ENCODE measurements at regions not wholly inside any gene's neighbourhood (a gene's known extent, or its start where the extent isn't known, plus 50 kb on each side); places are given as distances from the start of the nearest gene placed in this dataset.

GRCh38 chr5:96562614-96563013 is 99.6 kb upstream of the CAST start:
- H3F3A ChIP-seq (ENCODE audit: insufficient read depth, low read length, poor library complexity, severe bottlenecking): no peaks in the 10 kb centered on the region
- no peaks in the 10 kb centered on the region for H3K9me3 ChIP-seq (ENCODE audit: low read length)
- no peaks in the 10 kb centered on the region for H3K9me2 ChIP-seq (ENCODE audit: insufficient read depth, low read length)
- H3K79me2 ChIP-seq (replicated peaks; ENCODE audit: insufficient read depth, low read length): no peaks in the 10 kb centered on the region
- H3K9ac ChIP-seq (ENCODE audit: low read length): no peak overlapping the region
- no peak overlapping the region for H3K4me3 ChIP-seq (ENCODE audit: low read length)
- no peaks in the 10 kb centered on the region for H3K27me3 ChIP-seq (ENCODE audit: insufficient read depth, low read depth, low read length)
- no peak overlapping the region for H2AFZ ChIP-seq (ENCODE audit: low read depth, low read length)
- TF ChIP-seq EZH2 (IDR thresholded peaks at IDR 0.05; ENCODE audit: borderline replicate concordance, insufficient read depth, low read length, poor library complexity, severe bottlenecking) (no peak), POLR2AphosphoS5 (IDR thresholded peaks at IDR 0.05) (no peak), CTCF (IDR thresholded peaks at IDR 0.05; ENCODE audit: poor library complexity, severe bottlenecking) (no peak), EP300 (conservative IDR thresholded peaks at IDR 0.05; ENCODE audit: poor library complexity, severe bottlenecking) (no peak), RAD21 (conservative IDR thresholded peaks at IDR 0.05) (no peak), TAF1 (IDR thresholded peaks at IDR 0.05; ENCODE audit: low read depth) (no peak), MXI1 (conservative IDR thresholded peaks at IDR 0.05; ENCODE audit: poor library complexity, severe bottlenecking) (no peak), SMC3 (conservative IDR thresholded peaks at IDR 0.05; ENCODE audit: poor library complexity) (no peak), REST (IDR thresholded peaks at IDR 0.05; ENCODE audit: borderline replicate concordance) (no peak)
- H3K36me3 ChIP-seq (ENCODE audit: insufficient read depth, low read length): no peaks in the 10 kb centered on the region
- no peak overlapping the region for H3K4me2 ChIP-seq (ENCODE audit: low read length)
- no peak overlapping the region for H3K27ac ChIP-seq (ENCODE audit: low read length)
- no peaks in the 10 kb centered on the region for H4K20me1 ChIP-seq (ENCODE audit: insufficient read depth)

- Histone ChIP-seq H3K27ac (ENCODE audit: low read length) (no peak overlapping the region), H3K9ac (ENCODE audit: low read length) (no peak overlapping the region), H2AFZ (ENCODE audit: low read depth, low read length) (no peak overlapping the region), H3F3A (ENCODE audit: insufficient read depth, low read length, poor library complexity, severe bottlenecking) (no peaks in the 10 kb centered on the region), H3K27me3 (ENCODE audit: insufficient read depth, low read depth, low read length) (no peaks in the 10 kb centered on the region), H3K79me2 (replicated peaks; ENCODE audit: insufficient read depth, low read length) (no peaks in the 10 kb centered on the region), H3K4me3 (ENCODE audit: low read length) (no peak overlapping the region), H3K36me3 (ENCODE audit: insufficient read depth, low read length) (no peaks in the 10 kb centered on the region), H4K20me1 (ENCODE audit: insufficient read depth) (no peaks in the 10 kb centered on the region), H3K9me2 (ENCODE audit: insufficient read depth, low read length) (no peaks in the 10 kb centered on the region), H3K9me3 (ENCODE audit: low read length) (no peaks in the 10 kb centered on the region), H3K4me2 (ENCODE audit: low read length) (no peak overlapping the region)
- TF ChIP-seq RAD21 (conservative IDR thresholded peaks at IDR 0.05) (no peak), POLR2AphosphoS5 (IDR thresholded peaks at IDR 0.05) (no peak), SMC3 (conservative IDR thresholded peaks at IDR 0.05; ENCODE audit: poor library complexity) (no peak), MXI1 (conservative IDR thresholded peaks at IDR 0.05; ENCODE audit: poor library complexity, severe bottlenecking) (no peak), CTCF (IDR thresholded peaks at IDR 0.05; ENCODE audit: poor library complexity, severe bottlenecking) (no peak), EP300 (conservative IDR thresholded peaks at IDR 0.05; ENCODE audit: poor library complexity, severe bottlenecking) (no peak), EZH2 (IDR thresholded peaks at IDR 0.05; ENCODE audit: borderline replicate concordance, insufficient read depth, low read length, poor library complexity, severe bottlenecking) (no peak), TAF1 (IDR thresholded peaks at IDR 0.05; ENCODE audit: low read depth) (no peak), REST (IDR thresholded peaks at IDR 0.05; ENCODE audit: borderline replicate concordance) (no peak)
These were observed 98.4 kb upstream of the CAST start for GRCh38 chr5:96563816-96564215.
